ENCODE measurements at regions not wholly inside any gene's neighbourhood (a gene's known extent, or its start where the extent isn't known, plus 50 kb on each side); places are given as distances from the start of the nearest gene placed in this dataset.

- TF ChIP-seq CTCF (IDR thresholded peaks at IDR 0.05) = no peak
- ATAC-seq (ENCODE audit: low FRiP score) (peak; percentile 76), DNase-seq (ENCODE audit: low spot score) (no peak)
These were observed 419.1 kb downstream of the NR2F1-AS1 start for GRCh38 chr5:93161661-93162654.

GRCh38 chr5:93158841-93159240 lies 422.2 kb downstream of the NR2F1-AS1 start:
- DNase-seq (ENCODE audit: low spot score) = no peak
- no peak for TF ChIP-seq CTCF (IDR thresholded peaks at IDR 0.05)
- ATAC-seq (ENCODE audit: low FRiP score) = no peak

- TF ChIP-seq CTCF (IDR thresholded peaks at IDR 0.05) = no peak
- no peak for ATAC-seq (ENCODE audit: low FRiP score)
These were observed 424.5 kb downstream of the NR2F1-AS1 start for GRCh38 chr5:93156566-93156965.

GRCh38 chr5:93154535-93154934 lies 426.5 kb downstream of the NR2F1-AS1 start:
- no peak for ATAC-seq (ENCODE audit: low FRiP score)
- no peak for TF ChIP-seq CTCF (IDR thresholded peaks at IDR 0.05)

More at GRCh38 chr5:93156566-93156965, 424.5 kb downstream of the NR2F1-AS1 start:
- no peak for DNase-seq (ENCODE audit: low spot score)

GRCh38 chr5:93153461-93153860 lies 427.6 kb downstream of the NR2F1-AS1 start:
- ATAC-seq (ENCODE audit: low FRiP score) (no peak), DNase-seq (ENCODE audit: low spot score) (no peak)
- TF ChIP-seq CTCF (IDR thresholded peaks at IDR 0.05) = no peak

More at GRCh38 chr5:93154535-93154934, 426.5 kb downstream of the NR2F1-AS1 start:
- DNase-seq (ENCODE audit: low spot score) = no peak

GRCh38 chr5:93151896-93152295 lies 429.1 kb downstream of the NR2F1-AS1 start:
- DNase-seq (ENCODE audit: low spot score) (no peak), ATAC-seq (ENCODE audit: low FRiP score) (no peak)
- TF ChIP-seq CTCF (IDR thresholded peaks at IDR 0.05) = no peak

GRCh38 chr5:93151121-93151520 lies 429.9 kb downstream of the NR2F1-AS1 start:
- no peak for DNase-seq (ENCODE audit: low spot score)
- no peak for TF ChIP-seq CTCF (IDR thresholded peaks at IDR 0.05)
- no peak for ATAC-seq (ENCODE audit: low FRiP score)
